AG04449 (cell line): ENCODE measurements at regions not wholly inside any gene's neighbourhood (a gene's known extent, or its start where the extent isn't known, plus 50 kb on each side); places are given as distances from the start of the nearest gene placed in this dataset.

Experiments used
- CTCF ChIA-PET: fragments of 350-600 bp; formaldehyde crosslinking; extraction: SDS; loops from one replicate; lab custom pipeline; 2021; ENCODE audit warnings: antibody characterized with exemption; lab: Yijun Ruan, JAX
- POLR2A ChIA-PET: fragments of 400-600, 350-600 bp; formaldehyde crosslinking; extraction: SDS; loops from one replicate; lab custom pipeline; 2020; ENCODE audit warnings: antibody characterized with exemption, inconsistent platforms; lab: Yijun Ruan, JAX
- DNase-seq: peaks from one replicate; pipeline ENCODE4 v3.0.0-alpha.2; 2010; ENCODE audit warnings: low read depth, low spot score
- H3K4me3 ChIP-seq: 2 replicates; pipeline ENCODE4 v1.5.1; 2011; ENCODE audit warnings: low read depth, mild to moderate bottlenecking, control low read depth, low read length
- CTCF ChIP-seq: IDR thresholded peaks from one replicate; pipeline ENCODE4 v1.5.1; 2011; ENCODE audit warnings: mild to moderate bottlenecking, moderate library complexity, low read length, control low read depth, inconsistent platforms; ENCODE audit not compliant: insufficient read depth; ENCODE audit errors: missing control alignments

DNA sequence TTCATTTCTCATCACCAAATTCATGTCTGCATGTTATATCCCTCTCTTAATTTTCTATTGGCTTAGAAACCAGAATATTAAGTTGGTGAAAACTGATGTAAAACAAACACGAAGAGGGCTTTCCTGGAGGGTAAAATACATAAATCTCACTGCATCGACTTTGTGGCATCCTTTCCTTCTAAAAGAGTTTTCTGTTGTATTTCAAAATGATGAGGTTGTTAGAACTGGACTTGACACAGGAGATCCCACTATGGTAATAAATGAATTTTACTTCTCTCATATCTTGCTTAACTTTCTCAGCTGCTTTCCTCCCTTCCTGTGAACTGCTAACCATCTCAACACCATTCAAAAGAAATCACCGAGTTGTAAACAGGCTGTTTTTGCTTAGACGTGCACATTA, 162.0 kb upstream of the TRPC7 start:
- POLR2A ChIA-PET: no interaction called here
- no peak for TF ChIP-seq CTCF
- no peak for DNase-seq
- CTCF ChIA-PET: no interaction called here
- H3K4me3 ChIP-seq: no peak overlapping the region

DNA sequence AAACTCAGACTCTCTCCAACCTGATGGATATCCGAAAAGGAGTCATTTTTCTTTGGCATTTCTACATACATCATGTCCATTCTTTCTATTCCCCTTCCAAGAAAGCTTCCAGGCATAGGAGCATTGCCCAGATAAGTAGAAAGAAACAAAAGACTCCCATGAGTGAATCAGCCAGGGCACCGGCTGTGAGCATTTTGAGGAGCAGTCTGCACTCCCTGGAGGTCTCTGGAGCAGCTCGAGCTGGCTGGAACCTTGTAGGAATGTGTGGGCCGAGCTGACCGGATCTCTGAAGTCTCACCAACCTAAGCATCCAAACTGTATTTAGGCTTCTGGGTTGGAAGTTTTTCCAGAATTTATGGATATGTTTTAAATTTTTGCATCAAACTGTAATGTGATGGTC, 161.4 kb upstream of the TRPC7 start:
- no peak for TF ChIP-seq CTCF
- POLR2A ChIA-PET: no interaction called here
- no peak overlapping the region for H3K4me3 ChIP-seq
- CTCF ChIA-PET: no interaction called here
- no peak for DNase-seq

GRCh38 chr5:136526021-136526420, 160.7 kb upstream of the TRPC7 start:
- no peak overlapping the region for H3K4me3 ChIP-seq
- ChIA-PET CTCF (no interaction called here), POLR2A (no interaction called here)
- DNase-seq: no peak
- no peak for TF ChIP-seq CTCF

DNA sequence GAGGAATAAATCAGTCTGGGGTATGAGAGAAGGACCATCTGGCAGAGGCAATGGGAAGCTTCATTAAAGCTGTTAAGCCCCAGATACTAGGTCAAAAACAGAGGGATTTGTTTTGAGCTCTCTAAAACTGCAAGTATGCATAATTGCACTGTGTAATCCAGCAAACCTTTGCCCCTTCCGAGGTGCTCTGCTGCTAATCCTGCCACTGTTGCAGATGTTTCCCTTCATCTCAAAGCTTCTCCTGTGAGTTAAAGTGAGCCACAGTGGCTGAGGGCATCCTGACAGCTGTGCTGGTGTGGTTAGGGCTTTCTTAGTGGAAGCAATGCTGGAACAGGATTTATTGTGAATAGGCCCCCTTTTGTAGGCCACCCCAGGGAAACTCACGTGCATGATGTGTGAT, 160.3 kb upstream of the TRPC7 start:
- ChIA-PET POLR2A (no interaction called here), CTCF (no interaction called here)
- no peak for DNase-seq
- TF ChIP-seq CTCF: no peak
- no peak overlapping the region for H3K4me3 ChIP-seq

DNA sequence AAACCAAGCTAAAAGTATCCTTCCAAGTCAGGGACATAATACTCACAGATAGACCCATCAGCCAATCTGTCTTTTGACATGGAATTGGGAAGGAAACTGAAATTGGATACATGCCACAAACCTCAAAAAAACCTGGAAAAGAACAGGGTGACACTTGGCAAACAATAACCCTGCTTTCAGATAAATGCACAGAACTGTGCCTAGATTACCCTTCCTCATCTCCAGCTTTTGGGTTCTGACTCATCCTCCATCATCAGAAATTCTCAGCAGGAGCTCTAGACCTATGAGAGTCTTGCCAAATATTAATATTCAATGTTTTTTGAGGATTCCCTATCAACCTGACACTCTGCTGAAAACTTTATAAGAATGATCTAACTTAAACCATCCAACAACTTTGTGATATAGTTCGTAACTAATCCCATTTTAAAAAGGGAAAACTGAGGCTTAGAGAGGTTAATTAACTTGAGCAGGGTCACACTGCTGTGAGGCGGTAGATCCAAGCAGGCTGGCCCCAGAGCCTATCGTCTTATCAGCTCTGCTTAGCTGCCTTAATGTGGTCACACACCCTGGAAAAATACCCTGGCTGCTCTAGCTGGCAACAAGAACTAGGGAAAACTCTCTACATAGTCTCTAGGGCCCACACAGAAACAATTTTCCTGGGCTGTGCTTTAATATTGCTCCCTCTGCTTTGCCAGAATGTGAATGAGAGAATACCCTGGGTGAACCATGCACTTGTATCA, 157.0 kb upstream of the TRPC7 start:
- no peak for DNase-seq
- ChIA-PET POLR2A (no interaction called here), CTCF (no interaction called here)
- no peak for TF ChIP-seq CTCF
- H3K4me3 ChIP-seq: no peak overlapping the region

DNA sequence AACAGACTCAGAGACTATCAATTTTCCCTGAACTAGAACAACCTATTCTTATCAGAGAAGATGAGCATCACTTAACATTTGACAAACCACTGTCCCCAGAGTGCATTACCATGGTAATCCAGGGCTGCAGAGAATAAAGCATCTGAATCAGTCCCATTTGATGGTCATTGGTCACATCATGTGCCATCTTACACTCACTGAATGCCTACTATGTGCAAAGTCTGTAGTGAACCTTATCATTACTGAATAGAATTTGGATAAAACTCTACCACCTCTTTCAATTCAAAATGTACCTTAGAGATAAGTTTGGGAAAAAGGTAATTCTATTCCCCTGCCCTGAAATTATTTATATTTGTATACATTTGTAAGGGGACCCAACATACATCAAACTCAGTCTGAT, 156.4 kb upstream of the TRPC7 start:
- no peak for DNase-seq
- TF ChIP-seq CTCF: no peak
- H3K4me3 ChIP-seq: no peak overlapping the region
- CTCF ChIA-PET: no interaction called here
- POLR2A ChIA-PET: no interaction called here
